AG04449 (cell line): ENCODE measurements at regions not wholly inside any gene's neighbourhood (a gene's known extent, or its start where the extent isn't known, plus 50 kb on each side); places are given as distances from the start of the nearest gene placed in this dataset.
"Not testable (repeated sequence)": the region's sequence is repeated elsewhere in the genome, so short reads cannot be mapped to it uniquely, and the experiment has no call there.

Experiments
- CTCF ChIA-PET: fragments of 350-600 bp; formaldehyde crosslinking; extraction: SDS; loops from one replicate; lab custom pipeline; 2021; ENCODE audit warnings: antibody characterized with exemption; lab: Yijun Ruan, JAX
- POLR2A ChIA-PET: fragments of 400-600, 350-600 bp; formaldehyde crosslinking; extraction: SDS; loops from one replicate; lab custom pipeline; 2020; ENCODE audit warnings: antibody characterized with exemption, inconsistent platforms; lab: Yijun Ruan, JAX
- DNase-seq: peaks from one replicate; pipeline ENCODE4 v3.0.0-alpha.2; 2010; ENCODE audit warnings: low read depth, low spot score
- H3K4me3 ChIP-seq: 2 replicates; pipeline ENCODE4 v1.5.1; 2011; ENCODE audit warnings: low read depth, mild to moderate bottlenecking, control low read depth, low read length
- CTCF ChIP-seq: IDR thresholded peaks from one replicate; pipeline ENCODE4 v1.5.1; 2011; ENCODE audit warnings: mild to moderate bottlenecking, moderate library complexity, low read length, control low read depth, inconsistent platforms; ENCODE audit not compliant: insufficient read depth; ENCODE audit errors: missing control alignments

- POLR2A ChIA-PET, result interaction anchor here (0.6 kb wide), 1 partner anchor 31 kb away, joined by 3 read pairs; no protein-coding TSS in a partner anchor
- CTCF ChIA-PET, result no interaction called here
- TF ChIP-seq CTCF, result no peak
- H3K4me3 ChIP-seq, result no peak overlapping the region
- no peak for DNase-seq
Observed at GRCh38 chr16:10277597-10277996, 95.4 kb upstream of the GRIN2A start.

GRCh38 chr16:10280262-10281170 is 98.3 kb upstream of the GRIN2A start:
- no peak for DNase-seq
- CTCF ChIA-PET, result no interaction called here
- POLR2A ChIA-PET, result no interaction called here
- H3K4me3 ChIP-seq, result no peak overlapping the region
- TF ChIP-seq CTCF, result no peak

- H3K4me3 ChIP-seq, result no peak overlapping the region
- ChIA-PET POLR2A (no interaction called here), CTCF (no interaction called here)
- no peak for DNase-seq
- no peak for TF ChIP-seq CTCF
Observed at GRCh38 chr16:10282367-10282766, 100.1 kb upstream of the GRIN2A start.

- H3K4me3 ChIP-seq, DNase-seq, CTCF ChIA-PET, POLR2A ChIA-PET: not testable (repeated sequence)
Observed at GRCh38 chr16:10283246-10283645, 101.0 kb upstream of the GRIN2A start.

- DNase-seq, POLR2A ChIA-PET, H3K4me3 ChIP-seq, CTCF ChIA-PET: not testable (repeated sequence)
Observed at GRCh38 chr16:10290467-10291105, 95.3 kb upstream of the ATF7IP2 start.

GRCh38 chr16:10292197-10292596 is 93.7 kb upstream of the ATF7IP2 start:
- POLR2A ChIA-PET, H3K4me3 ChIP-seq, DNase-seq, CTCF ChIA-PET: not testable (repeated sequence)

GRCh38 chr16:10292976-10293375 is 92.9 kb upstream of the ATF7IP2 start:
- CTCF ChIA-PET, result not testable (repeated sequence)

GRCh38 chr16:10294153-10294552 is 91.7 kb upstream of the ATF7IP2 start:
- DNase-seq, POLR2A ChIA-PET, CTCF ChIA-PET, H3K4me3 ChIP-seq: not testable (repeated sequence)

More at GRCh38 chr16:10292976-10293375, 92.9 kb upstream of the ATF7IP2 start:
- POLR2A ChIA-PET, H3K4me3 ChIP-seq, DNase-seq: not testable (repeated sequence)

- CTCF ChIA-PET, result no interaction called here
- DNase-seq, result no peak
- no peak overlapping the region for H3K4me3 ChIP-seq
- no peak for TF ChIP-seq CTCF
- POLR2A ChIA-PET, result no interaction called here
Observed at GRCh38 chr16:10296956-10297340, 88.9 kb upstream of the ATF7IP2 start.
